ENCODE measurements at regions not wholly inside any gene's neighbourhood (a gene's known extent, or its start where the extent isn't known, plus 50 kb on each side); places are given as distances from the start of the nearest gene placed in this dataset.

GRCh38 chr10:123552760-123553554, 113.2 kb upstream of the GPR26 start:
- in situ Hi-C loops (cut with HindIII; ENCODE audit: low sequenced_read_pairs): no loop called here

- in situ Hi-C loops (cut with HindIII; ENCODE audit: low sequenced_read_pairs): no loop called here
Measured at GRCh38 chr10:123553810-123554430, 112.2 kb upstream of the GPR26 start.

- in situ Hi-C loops (cut with HindIII; ENCODE audit: low sequenced_read_pairs): no loop called here
Measured at GRCh38 chr10:123554656-123555055, 111.5 kb upstream of the GPR26 start.

GRCh38 chr10:123555616-123556015, 110.5 kb upstream of the GPR26 start:
- in situ Hi-C loops (cut with HindIII; ENCODE audit: low sequenced_read_pairs): no loop called here

- in situ Hi-C loops (cut with HindIII; ENCODE audit: low sequenced_read_pairs): no loop called here
Measured at GRCh38 chr10:123556049-123556448, 110.1 kb upstream of the GPR26 start.

GRCh38 chr10:123556736-123557135, 109.4 kb upstream of the GPR26 start:
- in situ Hi-C loops (cut with HindIII; ENCODE audit: low sequenced_read_pairs): no loop called here

- in situ Hi-C loops (cut with HindIII; ENCODE audit: low sequenced_read_pairs): no loop called here
Measured at GRCh38 chr10:123557366-123558108, 108.6 kb upstream of the GPR26 start.

GRCh38 chr10:123558651-123559050, 107.5 kb upstream of the GPR26 start:
- in situ Hi-C loops (cut with HindIII; ENCODE audit: low sequenced_read_pairs): no loop called here

- in situ Hi-C loops (cut with HindIII; ENCODE audit: low sequenced_read_pairs): no loop called here
Measured at GRCh38 chr10:123559066-123559822, 106.9 kb upstream of the GPR26 start.

GRCh38 chr10:123559823-123560092, 106.4 kb upstream of the GPR26 start:
- in situ Hi-C loops (cut with HindIII; ENCODE audit: low sequenced_read_pairs): no loop called here

- in situ Hi-C loops (cut with HindIII; ENCODE audit: low sequenced_read_pairs): no loop called here
Measured at GRCh38 chr10:123560301-123561140, 105.6 kb upstream of the GPR26 start.

- in situ Hi-C loops (cut with HindIII; ENCODE audit: low sequenced_read_pairs): no loop called here
Measured at GRCh38 chr10:123561141-123561440, 105.1 kb upstream of the GPR26 start.

GRCh38 chr10:123562387-123562786, 103.8 kb upstream of the GPR26 start:
- in situ Hi-C loops (cut with HindIII; ENCODE audit: low sequenced_read_pairs): no loop called here

- in situ Hi-C loops (cut with HindIII; ENCODE audit: low sequenced_read_pairs): no loop called here
Measured at GRCh38 chr10:123562811-123563580, 103.2 kb upstream of the GPR26 start.

GRCh38 chr10:123563581-123563855, 102.6 kb upstream of the GPR26 start:
- in situ Hi-C loops (cut with HindIII; ENCODE audit: low sequenced_read_pairs): no loop called here

- in situ Hi-C loops (cut with HindIII; ENCODE audit: low sequenced_read_pairs): no loop called here
Measured at GRCh38 chr10:123563994-123564393, 102.2 kb upstream of the GPR26 start.

GRCh38 chr10:123564631-123565030, 101.5 kb upstream of the GPR26 start:
- in situ Hi-C loops (cut with HindIII; ENCODE audit: low sequenced_read_pairs): no loop called here

- in situ Hi-C loops (cut with HindIII; ENCODE audit: low sequenced_read_pairs): no loop called here
Measured at GRCh38 chr10:123565691-123566660, 100.2 kb upstream of the GPR26 start.

Data from endothelial cell of hepatic sinusoid (primary cell).